T-cell (primary cell): ENCODE measurements at regions not wholly inside any gene's neighbourhood (a gene's known extent, or its start where the extent isn't known, plus 50 kb on each side); places are given as distances from the start of the nearest gene placed in this dataset.

Experiments used
- ATAC-seq, 4 experiments: fragments of 200-7000 bp in 3 of 4; fragments of 150-1000 bp in 1 of 4; cut with Tn5 transposase; replicated peaks in 1 of 4; 1 replicate in 3 of 4; 2 replicates in 1 of 4; pipeline ENCODE4 v1.10.0; 2021; ENCODE audit warnings: moderate library complexity in 3 of 4, mild to moderate bottlenecking in 2 of 4, moderate number of reproducible peaks in 1 of 4
- CTCF ChIA-PET, 2 donors: fragments of 300-600 bp; sonication (Branson Sonifier 250); formaldehyde crosslinking; loops; one replicate each; lab custom pipeline; 2022; ENCODE audit warnings: antibody characterized with exemption in 2 of 2; lab: Charles Lee
- POLR2A ChIA-PET, 2 donors: fragments of 300-600 bp; sonication (Branson Sonifier 250); formaldehyde crosslinking; loops; one replicate each; lab custom pipeline; 2022; ENCODE audit warnings: antibody characterized with exemption in 2 of 2; lab: Charles Lee
- DNase-seq, 35 experiments: peaks; one replicate each; pipeline versions ENCODE4 v3.0.0 to v3.0.0-alpha.2; 2013 to 2023
- H3K27ac ChIP-seq: one replicate; pipeline ENCODE4 v1.5.1; 2013; ENCODE audit warnings: low read length
- H3K27me3 ChIP-seq, 2 experiments: replicated peaks in 1 of 2; 1 replicate in 1 of 2; 2 replicates in 1 of 2; pipeline versions ENCODE4 v1.6.1 to v1.7.0; 2013; ENCODE audit warnings: low read length in 1 of 2, mixed read lengths in 1 of 2; ENCODE audit not compliant: control insufficient read depth in 2 of 2, insufficient read depth in 2 of 2; ENCODE audit errors: extremely low read depth in 1 of 2
- H3K36me3 ChIP-seq, 2 donors: 1 replicate in 1 of 2; 2 replicates in 1 of 2; pipeline versions ENCODE4 v1.6.1 to v1.7.0; 2013; ENCODE audit warnings: low read length in 1 of 2; ENCODE audit not compliant: control insufficient read depth in 2 of 2, insufficient read depth in 1 of 2; ENCODE audit errors: extremely low read depth in 1 of 2
- H3K4me1 ChIP-seq, 2 experiments: 1 replicate in 1 of 2; 2 replicates in 1 of 2; pipeline versions ENCODE4 v1.6.1 to v1.7.0; 2013; ENCODE audit warnings: low read length in 2 of 2, mixed read lengths in 1 of 2; ENCODE audit not compliant: insufficient read depth in 2 of 2, control insufficient read depth in 1 of 2; ENCODE audit errors: extremely low read depth in 1 of 2
- H3K4me3 ChIP-seq, 2 donors: 1 replicate in 1 of 2; 2 replicates in 1 of 2; pipeline versions ENCODE4 v1.5.1 to v1.7.0; 2013; ENCODE audit warnings: mild to moderate bottlenecking in 2 of 2, low read length in 1 of 2, moderate library complexity in 1 of 2; ENCODE audit not compliant: control insufficient read depth in 1 of 2; ENCODE audit errors: extremely low read depth in 1 of 2
- H3K9me3 ChIP-seq: 2 replicates; pipeline ENCODE4 v1.7.0; 2013
- H3K27ac Mint-ChIP-seq, 2 donors: one replicate each; pipeline ENCODE4 v1.8.0; 2020 to 2021; ENCODE audit warnings: mild to moderate bottlenecking in 2 of 2, mixed read lengths in 2 of 2
- H3K27me3 Mint-ChIP-seq, 2 donors: one replicate each; pipeline ENCODE4 v1.8.0; 2021 to 2022; ENCODE audit warnings: mixed read lengths in 2 of 2
- H3K36me3 Mint-ChIP-seq: one replicate; pipeline ENCODE4 v1.8.0; 2021; ENCODE audit warnings: mixed read lengths
- H3K4me1 Mint-ChIP-seq, 3 donors: one replicate each; pipeline ENCODE4 v1.8.0; 2020 to 2022; ENCODE audit warnings: mixed read lengths in 3 of 3, mild to moderate bottlenecking in 1 of 3
- H3K4me3 Mint-ChIP-seq, 3 donors: one replicate each; pipeline ENCODE4 v1.8.0; 2020 to 2022; ENCODE audit warnings: mild to moderate bottlenecking in 3 of 3, mixed read lengths in 3 of 3, moderate library complexity in 3 of 3
- H3K9me3 Mint-ChIP-seq, 3 donors: one replicate each; pipeline ENCODE4 v1.8.0; 2020 to 2022; ENCODE audit warnings: mixed read lengths in 3 of 3
- WGBS: methylation state at CpG from one replicate; pipeline ENCODE4 v1.1.5; 2013; ENCODE audit warnings: missing lambda C conversion rate; ENCODE audit not compliant: insufficient coverage; 5-methylcytosine and 5-hydroxymethylcytosine counted together

- Mint-ChIP-seq H3K4me3 (no peak overlapping the region), H3K9me3 (no peaks in the 10 kb centered on the region), H3K4me1 (no peaks in the 10 kb centered on the region), H3K27ac (no peak overlapping the region), H3K27me3 (no peaks in the 10 kb centered on the region), H3K36me3 (no peaks in the 10 kb centered on the region)
- 100% methylated on average over 1 of the region's 7 CpGs for WGBS
- Histone ChIP-seq H3K4me3 (no peak overlapping the region), H3K4me1 (no peaks in the 10 kb centered on the region), H3K27ac (no peak overlapping the region), H3K36me3 (no peaks in the 10 kb centered on the region), H3K9me3 (no peaks in the 10 kb centered on the region), H3K27me3 (no peaks in the 10 kb centered on the region)
- POLR2A ChIA-PET = no interaction called here
- CTCF ChIA-PET = interaction anchor here in 1 of 2 donors (1.0 to 1.3 kb wide), 2 partner anchors 8 to 10 kb away, joined by 3 to 4 read pairs; no protein-coding TSS in a partner anchor
- ATAC-seq = no peak
- no peak for DNase-seq
These were observed 148.7 kb downstream of the OSR1 start for GRCh38 chr2:19209575-19210341.

GRCh38 chr2:19208479-19209199, 149.8 kb downstream of the OSR1 start:
- no peak overlapping the region for H3K27ac Mint-ChIP-seq
- ChIA-PET CTCF (interaction anchor here in 1 of 2 donors (1.0 to 1.3 kb wide), 2 partner anchors 9 to 11 kb away, joined by 3 to 4 read pairs; no protein-coding TSS in a partner anchor), POLR2A (interaction anchor here in 1 of 2 donors (0.5 kb wide), 1 partner anchor 123 kb away, joined by 3 read pairs; no protein-coding TSS in a partner anchor)
- DNase-seq = no peak
- no peaks in the 10 kb centered on the region for H3K27me3 ChIP-seq
- H3K36me3 ChIP-seq = no peaks in the 10 kb centered on the region
- H3K27me3 Mint-ChIP-seq = no peaks in the 10 kb centered on the region
- H3K36me3 Mint-ChIP-seq = no peaks in the 10 kb centered on the region
- H3K4me3 ChIP-seq = no peak overlapping the region
- WGBS = 100% methylated on average over 1 of the region's 4 CpGs
- H3K9me3 ChIP-seq = no peaks in the 10 kb centered on the region
- ATAC-seq = no peak
- no peaks in the 10 kb centered on the region for H3K4me1 ChIP-seq
- H3K4me1 Mint-ChIP-seq = no peaks in the 10 kb centered on the region
- H3K27ac ChIP-seq = no peak overlapping the region
- no peak overlapping the region for H3K4me3 Mint-ChIP-seq
- no peaks in the 10 kb centered on the region for H3K9me3 Mint-ChIP-seq

- Mint-ChIP-seq H3K9me3 (no peaks in the 10 kb centered on the region), H3K27me3 (no peaks in the 10 kb centered on the region), H3K4me3 (no peak overlapping the region), H3K36me3 (no peaks in the 10 kb centered on the region), H3K27ac (no peak overlapping the region), H3K4me1 (no peaks in the 10 kb centered on the region)
- POLR2A ChIA-PET = interaction anchor here in 1 of 2 donors (0.6 kb wide), 1 partner anchor 10 kb away, joined by 4 read pairs; no protein-coding TSS in a partner anchor
- no peaks in the 10 kb centered on the region for H3K36me3 ChIP-seq
- CTCF ChIA-PET = no interaction called here
- H3K4me1 ChIP-seq = no peaks in the 10 kb centered on the region
- H3K4me3 ChIP-seq = no peak overlapping the region
- H3K27me3 ChIP-seq = no peaks in the 10 kb centered on the region
- H3K9me3 ChIP-seq = no peaks in the 10 kb centered on the region
- H3K27ac ChIP-seq = no peak overlapping the region
- ATAC-seq (no peak), DNase-seq (no peak)
- WGBS = 96% methylated on average over 4 of the region's 8 CpGs
These were observed 151.0 kb downstream of the OSR1 start for GRCh38 chr2:19207452-19207851.

GRCh38 chr2:19205983-19206533, 152.4 kb downstream of the OSR1 start:
- ChIA-PET POLR2A (interaction anchor here in 1 of 2 donors (0.6 kb wide), 1 partner anchor 161 kb away, joined by 4 read pairs; no protein-coding TSS in a partner anchor), CTCF (no interaction called here)
- Histone ChIP-seq H3K4me1 (no peaks in the 10 kb centered on the region), H3K9me3 (no peaks in the 10 kb centered on the region), H3K27me3 (no peaks in the 10 kb centered on the region), H3K27ac (no peak overlapping the region), H3K4me3 (no peak overlapping the region), H3K36me3 (no peaks in the 10 kb centered on the region)
- no peaks in the 10 kb centered on the region for H3K4me1 Mint-ChIP-seq
- DNase-seq (no peak), ATAC-seq (no peak)
- H3K36me3 Mint-ChIP-seq = no peaks in the 10 kb centered on the region
- H3K4me3 Mint-ChIP-seq = no peak overlapping the region
- no peaks in the 10 kb centered on the region for H3K9me3 Mint-ChIP-seq
- H3K27me3 Mint-ChIP-seq = no peaks in the 10 kb centered on the region
- H3K27ac Mint-ChIP-seq = no peak overlapping the region
- 50% methylated on average over 3 of the region's 4 CpGs for WGBS

- Histone ChIP-seq H3K36me3 (no peaks in the 10 kb centered on the region), H3K27me3 (no peaks in the 10 kb centered on the region), H3K4me3 (no peak overlapping the region), H3K4me1 (no peaks in the 10 kb centered on the region), H3K9me3 (no peaks in the 10 kb centered on the region), H3K27ac (no peak overlapping the region)
- ChIA-PET POLR2A (no interaction called here), CTCF (no interaction called here)
- no peak overlapping the region for H3K4me3 Mint-ChIP-seq
- no peaks in the 10 kb centered on the region for H3K36me3 Mint-ChIP-seq
- no peaks in the 10 kb centered on the region for H3K9me3 Mint-ChIP-seq
- H3K27ac Mint-ChIP-seq = no peak overlapping the region
- WGBS = no CpG with 5 or more reads among the region's 5 CpGs
- ATAC-seq = no peak
- no peak for DNase-seq
- H3K4me1 Mint-ChIP-seq = no peaks in the 10 kb centered on the region
- no peaks in the 10 kb centered on the region for H3K27me3 Mint-ChIP-seq
These were observed 154.6 kb downstream of the OSR1 start for GRCh38 chr2:19203866-19204265.

GRCh38 chr2:19201911-19202462, 156.4 kb downstream of the OSR1 start:
- Histone ChIP-seq H3K4me3 (no peak overlapping the region), H3K9me3 (no peaks in the 10 kb centered on the region), H3K27ac (no peak overlapping the region), H3K36me3 (no peaks in the 10 kb centered on the region), H3K4me1 (no peaks in the 10 kb centered on the region), H3K27me3 (no peaks in the 10 kb centered on the region)
- H3K27ac Mint-ChIP-seq = no peak overlapping the region
- POLR2A ChIA-PET = no interaction called here
- no peak for DNase-seq
- WGBS = no CpG with 5 or more reads among the region's 4 CpGs
- CTCF ChIA-PET = no interaction called here
- ATAC-seq = no peak
- H3K9me3 Mint-ChIP-seq = peaks cover 0 to 4% (median 0%) of the 10 kb centered on the region in 3 donors
- no peaks in the 10 kb centered on the region for H3K27me3 Mint-ChIP-seq
- H3K36me3 Mint-ChIP-seq = no peaks in the 10 kb centered on the region
- no peaks in the 10 kb centered on the region for H3K4me1 Mint-ChIP-seq
- no peak overlapping the region for H3K4me3 Mint-ChIP-seq
